ENCODE measurements at regions not wholly inside any gene's neighbourhood (a gene's known extent, or its start where the extent isn't known, plus 50 kb on each side); places are given as distances from the start of the nearest gene placed in this dataset.

- no peaks in the 10 kb centered on the region for H3K9me3 ChIP-seq
- H3K27me3 ChIP-seq = no peaks in the 10 kb centered on the region
- H3K36me3 ChIP-seq = no peaks in the 10 kb centered on the region
- peak; percentile 71 for DNase-seq
- H3K4me3 ChIP-seq = no peak overlapping the region
Observed at GRCh38 chr1:5667513-5668325, 324.5 kb downstream of the NPHP4 start.

- Histone ChIP-seq H3K27me3 (no peaks in the 10 kb centered on the region), H3K4me3 (no peak overlapping the region), H3K9me3 (no peaks in the 10 kb centered on the region), H3K36me3 (no peaks in the 10 kb centered on the region)
- no peak for DNase-seq
Observed at GRCh38 chr1:5664906-5665875, 327.0 kb downstream of the NPHP4 start.

GRCh38 chr1:5664081-5664768, 328.0 kb downstream of the NPHP4 start:
- Histone ChIP-seq H3K36me3 (no peaks in the 10 kb centered on the region), H3K9me3 (no peaks in the 10 kb centered on the region), H3K4me3 (no peak overlapping the region), H3K27me3 (no peaks in the 10 kb centered on the region)
- DNase-seq = no peak

- Histone ChIP-seq H3K36me3 (no peaks in the 10 kb centered on the region), H3K9me3 (no peaks in the 10 kb centered on the region), H3K4me3 (no peak overlapping the region), H3K27me3 (no peaks in the 10 kb centered on the region)
- no peak for DNase-seq
Observed at GRCh38 chr1:5662744-5663126, 329.5 kb downstream of the NPHP4 start.

DNA sequence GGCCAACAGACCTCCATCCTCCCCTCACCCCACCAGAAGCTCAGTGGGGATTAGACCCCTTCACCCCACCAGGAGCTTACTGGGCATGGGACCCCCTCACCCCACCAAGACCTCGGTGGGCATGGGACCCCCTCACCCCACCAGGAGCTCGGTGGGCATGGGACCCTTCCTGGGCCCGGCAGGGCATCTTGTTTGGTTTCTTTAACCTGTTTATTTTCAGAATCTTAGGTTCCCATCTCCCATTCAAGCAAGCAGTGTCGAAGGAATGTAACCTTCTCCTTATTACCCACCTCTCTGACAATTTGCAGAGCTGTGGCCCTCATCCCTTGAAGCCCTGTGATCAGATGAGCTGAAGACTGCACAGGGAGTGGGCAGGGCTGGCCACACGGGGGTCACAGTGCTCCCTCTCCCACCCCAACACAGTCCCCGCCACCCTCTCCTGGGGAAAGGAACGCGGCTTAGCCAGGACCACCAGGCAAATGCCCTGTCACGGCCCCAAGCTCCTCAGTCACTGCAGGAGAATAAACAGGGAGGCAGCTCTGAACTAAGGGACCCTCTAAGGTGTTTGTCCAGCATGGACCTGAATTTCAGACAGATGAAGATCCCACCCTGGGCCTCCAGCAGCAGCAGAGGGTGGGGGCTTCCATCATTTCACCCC, 330.0 kb downstream of the NPHP4 start:
- H3K36me3 ChIP-seq = no peaks in the 10 kb centered on the region
- no peak overlapping the region for H3K4me3 ChIP-seq
- no peaks in the 10 kb centered on the region for H3K9me3 ChIP-seq
- H3K27me3 ChIP-seq = no peaks in the 10 kb centered on the region
- no peak for DNase-seq

DNA sequence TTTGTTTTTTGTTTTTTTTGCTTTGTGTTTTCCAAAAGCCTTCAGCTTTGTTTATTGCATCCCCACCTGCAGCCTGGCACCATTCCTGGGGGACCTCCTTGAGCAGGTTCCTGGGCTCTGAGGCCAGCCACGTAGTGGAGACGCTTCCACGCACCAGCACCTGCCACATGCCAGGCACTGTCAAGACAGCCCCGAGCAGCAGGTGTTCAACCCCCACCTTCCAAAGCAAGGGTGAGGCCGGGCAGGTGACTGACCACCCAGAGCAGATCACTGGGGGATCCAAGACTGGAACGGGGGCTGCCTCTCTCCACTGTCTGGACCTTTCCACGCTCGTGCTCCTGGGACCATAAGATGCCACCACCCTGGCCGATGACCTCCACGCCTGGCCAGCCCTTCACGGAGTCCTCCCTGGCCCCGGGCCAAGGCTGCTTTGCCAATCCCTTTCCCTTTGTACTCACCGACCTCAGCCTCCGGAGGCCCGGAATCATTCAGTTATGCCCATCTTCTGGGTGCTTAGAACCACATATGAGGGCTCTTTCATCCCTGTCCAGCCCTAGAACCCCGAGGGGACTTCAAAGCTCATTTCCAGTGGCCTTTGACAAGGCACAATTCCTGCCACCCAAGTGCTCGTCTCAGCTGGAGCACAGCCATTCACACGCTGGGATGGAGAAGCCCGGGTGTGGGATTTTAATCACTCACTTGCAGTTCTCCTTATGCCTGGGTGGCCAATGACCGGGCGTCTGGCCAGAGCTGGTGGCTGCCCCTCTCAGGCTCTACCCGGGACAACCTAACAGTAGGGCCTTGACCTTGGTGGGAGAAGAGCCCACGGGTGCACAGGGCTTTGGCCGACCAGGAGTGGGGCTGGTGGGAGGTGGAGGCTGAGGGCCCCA, 330.8 kb downstream of the NPHP4 start:
- Histone ChIP-seq H3K9me3 (no peaks in the 10 kb centered on the region), H3K4me3 (no peak overlapping the region), H3K36me3 (no peaks in the 10 kb centered on the region), H3K27me3 (no peaks in the 10 kb centered on the region)
- DNase-seq = no peak

GRCh38 chr1:5660141-5660935, 331.9 kb downstream of the NPHP4 start:
- DNase-seq = no peak
- Histone ChIP-seq H3K27me3 (no peaks in the 10 kb centered on the region), H3K9me3 (no peaks in the 10 kb centered on the region), H3K4me3 (no peak overlapping the region), H3K36me3 (no peaks in the 10 kb centered on the region)

- no peaks in the 10 kb centered on the region for H3K27me3 ChIP-seq
- no peak overlapping the region for H3K4me3 ChIP-seq
- H3K9me3 ChIP-seq = no peaks in the 10 kb centered on the region
- H3K36me3 ChIP-seq = no peaks in the 10 kb centered on the region
- no peak for DNase-seq
Observed at GRCh38 chr1:5659606-5660005, 332.6 kb downstream of the NPHP4 start.

GRCh38 chr1:5658340-5659316, 333.6 kb downstream of the NPHP4 start:
- DNase-seq = no peak
- Histone ChIP-seq H3K9me3 (no peaks in the 10 kb centered on the region), H3K36me3 (no peaks in the 10 kb centered on the region), H3K4me3 (no peak overlapping the region), H3K27me3 (no peaks in the 10 kb centered on the region)

DNA sequence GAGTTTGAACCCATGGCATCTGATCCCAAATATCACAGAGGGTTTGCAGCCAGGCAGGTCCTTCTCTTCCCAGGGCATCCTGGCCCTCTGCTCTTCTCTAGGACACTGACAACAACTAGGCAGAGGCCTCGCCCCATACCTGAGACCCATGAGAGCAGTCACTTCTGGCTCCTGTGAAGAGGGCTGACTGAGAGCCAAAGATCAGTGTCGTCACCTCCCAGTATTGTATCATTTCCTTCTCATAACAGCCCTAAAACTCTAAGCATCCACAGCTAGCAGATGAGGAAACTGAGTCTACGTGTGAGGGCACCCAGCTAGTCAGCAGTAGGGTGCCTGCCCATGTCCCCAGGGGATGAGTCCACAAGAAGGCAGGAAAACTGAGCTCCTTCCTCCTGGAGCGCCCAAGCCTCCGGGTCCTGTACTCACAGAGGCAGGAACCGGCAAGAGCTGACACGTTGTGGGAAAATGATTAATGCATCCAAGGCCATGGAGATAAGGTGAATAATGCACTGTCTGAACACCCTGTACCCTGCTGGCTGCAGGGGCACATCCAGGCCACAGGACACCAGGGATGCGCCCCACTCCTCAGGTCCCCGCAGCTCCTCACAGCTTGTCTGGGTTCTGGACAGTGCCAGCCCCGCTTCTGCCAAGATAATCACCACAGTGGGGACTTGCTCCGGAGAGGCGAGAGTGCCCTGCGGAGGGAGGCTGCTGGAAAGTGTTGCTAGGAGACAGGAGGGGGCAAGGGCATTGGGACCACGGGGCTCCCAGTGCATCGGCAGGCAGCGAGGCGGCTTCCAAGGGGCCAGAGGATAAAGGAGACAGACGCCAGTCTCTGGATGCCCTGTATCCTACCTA, 340.0 kb downstream of the NPHP4 start:
- H3K9me3 ChIP-seq = no peaks in the 10 kb centered on the region
- no peaks in the 10 kb centered on the region for H3K36me3 ChIP-seq
- H3K27me3 ChIP-seq = no peaks in the 10 kb centered on the region
- no peak overlapping the region for H3K4me3 ChIP-seq
- DNase-seq = no peak

- H3K9me3 ChIP-seq = no peaks in the 10 kb centered on the region; the same call in 1 of the 2 replicates
- H3K27me3 ChIP-seq = no peaks in the 10 kb centered on the region
- no peaks in the 10 kb centered on the region for H3K36me3 ChIP-seq
- no peak for DNase-seq
- H3K4me3 ChIP-seq = no peak overlapping the region
Observed at GRCh38 chr1:5651473-5651872, 340.8 kb downstream of the NPHP4 start.

DNA sequence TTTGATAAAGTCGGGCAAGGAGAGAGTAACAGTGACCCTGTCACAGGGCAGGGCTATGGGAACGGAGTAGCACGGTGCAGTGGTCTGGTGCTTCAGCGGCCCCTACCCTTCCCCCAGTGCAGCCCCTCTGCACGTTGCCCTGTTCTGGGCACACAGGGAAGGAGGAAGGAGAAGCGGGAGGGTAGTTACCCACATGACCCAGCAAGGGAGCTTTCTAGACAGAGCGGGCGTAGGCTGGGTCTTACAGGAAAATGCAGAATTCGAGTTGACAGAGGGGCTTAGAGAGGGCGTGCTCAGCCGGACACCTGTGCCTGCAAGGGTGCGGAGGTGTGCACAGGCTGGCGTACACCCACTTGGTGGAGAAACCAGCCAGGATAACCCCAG, 341.2 kb downstream of the NPHP4 start:
- no peak for DNase-seq
- Histone ChIP-seq H3K9me3 (no peaks in the 10 kb centered on the region; the same call in 1 of the 2 replicates), H3K36me3 (no peaks in the 10 kb centered on the region), H3K27me3 (no peaks in the 10 kb centered on the region), H3K4me3 (no peak overlapping the region)

GRCh38 chr1:5650283-5651026, 341.8 kb downstream of the NPHP4 start:
- no peaks in the 10 kb centered on the region for H3K27me3 ChIP-seq
- H3K9me3 ChIP-seq = no peaks in the 10 kb centered on the region; the same call in 1 of the 2 replicates
- no peak overlapping the region for H3K4me3 ChIP-seq
- no peaks in the 10 kb centered on the region for H3K36me3 ChIP-seq
- DNase-seq = no peak
